Naive thymus-derived CD4-positive, alpha-beta T cell (primary cell): ENCODE measurements at regions not wholly inside any gene's neighbourhood (a gene's known extent, or its start where the extent isn't known, plus 50 kb on each side); places are given as distances from the start of the nearest gene placed in this dataset.

ENCODE experiments used
- ATAC-seq: fragments of 150-1000 bp; cut with Tn5 transposase; 2 replicates; pipeline ENCODE4 v1.10.0; 2021; ENCODE audit warnings: mild to moderate bottlenecking, moderate library complexity
- CTCF ChIA-PET: fragments of 350-600 bp; sonication (Branson Sonifier 250); formaldehyde crosslinking; loops from one replicate; lab custom pipeline; 2021; ENCODE audit warnings: antibody characterized with exemption; lab: Charles Lee
- POLR2A ChIA-PET: fragments of 350-600 bp; sonication (Branson Sonifier 250); formaldehyde crosslinking; loops from one replicate; lab custom pipeline; 2021; ENCODE audit warnings: antibody characterized with exemption, inconsistent platforms; lab: Charles Lee
- DNase-seq, 9 donors: peaks; one replicate each; pipeline versions ENCODE4 v3.0.0 to v3.0.0-alpha.2; 2020 to 2022; ENCODE audit warnings: mixed read lengths in 1 of 9
- H3K27ac ChIP-seq: one replicate; pipeline ENCODE4 v1.7.0; 2013; ENCODE audit warnings: mild to moderate bottlenecking, low read depth, low read length, moderate library complexity
- H3K27me3 ChIP-seq, 2 donors: one replicate each; pipeline ENCODE4 v1.7.0; 2013; ENCODE audit warnings: low read length in 2 of 2, mild to moderate bottlenecking in 2 of 2, moderate library complexity in 2 of 2; ENCODE audit not compliant: control insufficient read depth in 2 of 2, insufficient read depth in 2 of 2
- H3K36me3 ChIP-seq, 3 experiments: 1 replicate in 2 of 3; 2 replicates in 1 of 3; pipeline ENCODE4 v1.7.0; 2013; ENCODE audit warnings: low read length in 3 of 3, mild to moderate bottlenecking in 3 of 3, moderate library complexity in 1 of 3; ENCODE audit not compliant: insufficient read depth in 3 of 3, control insufficient read depth in 2 of 3
- H3K4me1 ChIP-seq, 2 donors: one replicate each; pipeline ENCODE4 v1.7.0; 2013; ENCODE audit warnings: low read length in 2 of 2, mild to moderate bottlenecking in 2 of 2, moderate library complexity in 1 of 2; ENCODE audit not compliant: control insufficient read depth in 2 of 2, insufficient read depth in 2 of 2
- H3K4me3 ChIP-seq: 2 replicates; pipeline ENCODE4 v1.7.0; 2013; ENCODE audit warnings: mild to moderate bottlenecking, low read length
- H3K9me3 ChIP-seq, 3 experiments: 1 replicate in 2 of 3; 2 replicates in 1 of 3; pipeline ENCODE4 v1.7.0; 2013; ENCODE audit warnings: low read length in 3 of 3; ENCODE audit not compliant: control insufficient read depth in 2 of 3
- H3K27ac Mint-ChIP-seq, 9 donors: one replicate each; pipeline ENCODE4 v1.8.0; 2020 to 2022; ENCODE audit warnings: mixed read lengths in 9 of 9, mild to moderate bottlenecking in 8 of 9, moderate library complexity in 5 of 9, inconsistent platforms in 2 of 9
- H3K27me3 Mint-ChIP-seq, 5 donors: one replicate each; pipeline ENCODE4 v1.8.0; 2021 to 2022; ENCODE audit warnings: mixed read lengths in 5 of 5, mild to moderate bottlenecking in 1 of 5
- H3K36me3 Mint-ChIP-seq, 5 donors: one replicate each; pipeline ENCODE4 v1.8.0; 2020 to 2022; ENCODE audit warnings: mixed read lengths in 5 of 5, mild to moderate bottlenecking in 3 of 5, inconsistent platforms in 1 of 5
- H3K4me1 Mint-ChIP-seq, 7 donors: one replicate each; pipeline ENCODE4 v1.8.0; 2020 to 2022; ENCODE audit warnings: mixed read lengths in 7 of 7, mild to moderate bottlenecking in 3 of 7, inconsistent platforms in 1 of 7
- H3K4me3 Mint-ChIP-seq, 10 donors: one replicate each; pipeline ENCODE4 v1.8.0; 2020 to 2022; ENCODE audit warnings: mild to moderate bottlenecking in 10 of 10, mixed read lengths in 10 of 10, moderate library complexity in 6 of 10, inconsistent platforms in 2 of 10
- H3K9me3 Mint-ChIP-seq, 11 donors: one replicate each; pipeline ENCODE4 v1.8.0; 2020 to 2022; ENCODE audit warnings: mixed read lengths in 11 of 11, mild to moderate bottlenecking in 4 of 11, inconsistent platforms in 1 of 11, moderate library complexity in 1 of 11
- intact Hi-C, 2 donors: fragments of 100-400 bp; cut with micrococcal nuclease; formaldehyde crosslinking; loops; one replicate each; pipeline ENCODE4 v1.15.1; 2023

GRCh38 chr12:116391501-116391900 lies 114.0 kb upstream of the MED13L start:
- Histone ChIP-seq H3K4me1 (no peaks in the 10 kb centered on the region), H3K9me3 (no peaks in the 10 kb centered on the region), H3K27me3 (no peaks in the 10 kb centered on the region), H3K4me3 (no peak overlapping the region), H3K27ac (no peak overlapping the region), H3K36me3 (no peaks in the 10 kb centered on the region)
- intact Hi-C loops = no loop called here
- no peak overlapping the region for H3K4me3 Mint-ChIP-seq
- H3K27me3 Mint-ChIP-seq = peaks cover 0 to 11% (median 0%) of the 10 kb centered on the region in 5 donors
- H3K9me3 Mint-ChIP-seq = peaks cover 0 to 5% (median 0%) of the 10 kb centered on the region in 11 donors
- peaks cover 0 to 13% (median 6%) of the 10 kb centered on the region in 7 donors for H3K4me1 Mint-ChIP-seq
- POLR2A ChIA-PET = interaction anchor here (0.7 kb wide), 2 partner anchors 41 to 583 kb away, joined by 3 to 4 read pairs; no protein-coding TSS in a partner anchor
- DNase-seq (no peak), ATAC-seq (no peak)
- CTCF ChIA-PET = interaction anchor here (0.5 to 1.5 kb wide), 2 partner anchors 9 to 456 kb away, joined by 3 read pairs; no protein-coding TSS in a partner anchor
- H3K36me3 Mint-ChIP-seq = peaks cover 0 to 3% (median 0%) of the 10 kb centered on the region in 5 donors
- H3K27ac Mint-ChIP-seq = no peak overlapping the region

- no peaks in the 10 kb centered on the region for H3K36me3 ChIP-seq
- ATAC-seq = no peak
- H3K27me3 ChIP-seq = no peaks in the 10 kb centered on the region
- peaks cover 0 to 13% (median 6%) of the 10 kb centered on the region in 7 donors for H3K4me1 Mint-ChIP-seq
- H3K27ac ChIP-seq = no peak overlapping the region
- H3K36me3 Mint-ChIP-seq = peaks cover 0 to 3% (median 0%) of the 10 kb centered on the region in 5 donors
- H3K27me3 Mint-ChIP-seq = peaks cover 0 to 11% (median 0%) of the 10 kb centered on the region in 5 donors
- H3K4me3 Mint-ChIP-seq = no peak overlapping the region
- CTCF ChIA-PET = no interaction called here
- POLR2A ChIA-PET = no interaction called here
- intact Hi-C loops = no loop called here
- no peak overlapping the region for H3K27ac Mint-ChIP-seq
- H3K9me3 Mint-ChIP-seq = peaks cover 0 to 10% (median under 1%) of the 10 kb centered on the region in 11 donors
- no peak overlapping the region for H3K4me3 ChIP-seq
- H3K4me1 ChIP-seq = no peaks in the 10 kb centered on the region
- DNase-seq = no peak
- no peaks in the 10 kb centered on the region for H3K9me3 ChIP-seq
These were observed 114.6 kb upstream of the MED13L start for GRCh38 chr12:116392061-116392460.

DNA sequence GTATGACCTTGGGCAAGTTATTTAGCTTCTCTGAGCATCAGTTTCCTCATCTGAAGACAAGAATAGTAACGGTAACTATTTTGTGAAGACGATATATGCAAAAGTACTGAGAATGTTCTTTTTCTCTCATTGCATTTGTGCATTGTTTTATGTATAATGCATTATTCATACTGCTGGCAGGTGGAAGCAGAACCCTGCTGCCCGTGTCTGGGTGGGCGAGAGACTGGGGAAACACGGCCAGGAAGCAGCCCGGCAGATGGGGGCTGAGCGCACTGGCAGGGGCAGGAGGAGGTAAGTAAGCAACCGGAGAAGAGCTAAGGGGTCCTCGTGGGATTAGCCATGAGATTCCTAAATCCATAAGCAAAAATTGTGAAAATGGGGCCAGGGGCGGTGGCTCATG lies 115.8 kb upstream of the MED13L start:
- peaks cover 0 to 13% (median 6%) of the 10 kb centered on the region in 7 donors for H3K4me1 Mint-ChIP-seq
- intact Hi-C loops = no loop called here
- no peaks in the 10 kb centered on the region for H3K27me3 ChIP-seq
- ATAC-seq (no peak), DNase-seq (no peak)
- peaks cover 0 to 20% (median 7%) of the 10 kb centered on the region in 11 donors for H3K9me3 Mint-ChIP-seq
- peaks cover 0 to 3% (median 1%) of the 10 kb centered on the region in 5 donors for H3K36me3 Mint-ChIP-seq
- no peaks in the 10 kb centered on the region for H3K36me3 ChIP-seq
- POLR2A ChIA-PET = no interaction called here
- no peak overlapping the region for H3K27ac Mint-ChIP-seq
- H3K27ac ChIP-seq = no peak overlapping the region
- H3K4me3 ChIP-seq = no peak overlapping the region
- H3K27me3 Mint-ChIP-seq = peaks cover 0 to 13% (median 0%) of the 10 kb centered on the region in 5 donors
- peaks cover 0 to 7% (median 0%) of the 10 kb centered on the region in 3 experiments for H3K9me3 ChIP-seq
- H3K4me3 Mint-ChIP-seq = peak overlapping the region in 2 of 10 donors; percentile 36 to 47
- CTCF ChIA-PET = no interaction called here
- H3K4me1 ChIP-seq = no peaks in the 10 kb centered on the region

DNA sequence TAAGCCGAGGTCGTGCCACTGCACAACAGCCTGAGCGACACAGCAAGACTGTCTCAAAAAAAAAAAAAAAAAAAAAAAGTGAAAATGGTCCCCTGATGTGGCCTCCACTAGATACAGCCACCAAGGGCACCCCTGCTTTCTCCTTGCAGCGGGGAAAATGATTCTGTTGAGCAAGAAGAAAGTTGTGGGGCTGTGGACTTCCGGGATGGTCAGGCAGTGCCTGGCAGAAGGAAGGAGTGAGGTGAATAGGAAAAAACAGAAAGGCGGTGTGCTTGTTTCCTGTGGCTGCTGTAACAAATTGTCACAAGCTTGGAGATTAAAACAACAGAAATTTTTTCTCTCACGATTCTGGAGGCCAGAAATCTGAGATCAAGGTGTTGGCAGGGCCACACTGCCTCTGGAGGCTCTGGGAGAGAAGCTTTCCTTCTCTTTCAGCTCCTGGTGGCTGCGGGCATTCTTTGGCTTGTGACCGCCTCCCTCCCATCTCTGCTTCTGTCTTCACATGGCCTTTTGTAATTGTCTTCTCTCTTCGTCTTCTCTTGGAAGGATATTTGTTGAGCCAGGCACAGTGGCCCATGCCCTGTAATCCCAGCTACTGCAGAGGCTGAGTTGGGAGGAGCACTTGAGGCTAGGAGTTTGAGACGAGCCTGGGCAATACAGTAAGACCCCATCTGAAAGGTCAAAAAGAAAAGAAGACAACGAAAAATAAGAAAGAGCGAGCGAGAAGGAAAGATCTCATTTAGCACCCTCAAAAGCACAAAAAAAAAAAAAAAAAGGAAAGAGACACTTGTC lies 116.6 kb upstream of the MED13L start:
- no peak overlapping the region for H3K4me3 ChIP-seq
- H3K27ac ChIP-seq = no peak overlapping the region
- ChIA-PET POLR2A (no interaction called here), CTCF (no interaction called here)
- ATAC-seq (no peak), DNase-seq (peak in 1 of 9 donors; percentile 3)
- Mint-ChIP-seq H3K36me3 (peaks cover 0 to 10% (median 6%) of the 10 kb centered on the region in 5 donors), H3K9me3 (peaks cover 4 to 28% (median 13%) of the 10 kb centered on the region in 11 donors), H3K4me1 (peaks cover 0 to 13% (median 6%) of the 10 kb centered on the region in 7 donors), H3K27ac (peak overlapping the region in 1 of 9 donors; percentile 78), H3K4me3 (peak overlapping the region in 1 of 10 donors; percentile 0), H3K27me3 (peaks cover 0 to 19% (median 0%) of the 10 kb centered on the region in 5 donors)
- no peaks in the 10 kb centered on the region for H3K4me1 ChIP-seq
- H3K9me3 ChIP-seq = peaks cover 0 to 13% (median 0%) of the 10 kb centered on the region in 3 experiments
- no peaks in the 10 kb centered on the region for H3K27me3 ChIP-seq
- no peaks in the 10 kb centered on the region for H3K36me3 ChIP-seq
- intact Hi-C loops = no loop called here

DNA sequence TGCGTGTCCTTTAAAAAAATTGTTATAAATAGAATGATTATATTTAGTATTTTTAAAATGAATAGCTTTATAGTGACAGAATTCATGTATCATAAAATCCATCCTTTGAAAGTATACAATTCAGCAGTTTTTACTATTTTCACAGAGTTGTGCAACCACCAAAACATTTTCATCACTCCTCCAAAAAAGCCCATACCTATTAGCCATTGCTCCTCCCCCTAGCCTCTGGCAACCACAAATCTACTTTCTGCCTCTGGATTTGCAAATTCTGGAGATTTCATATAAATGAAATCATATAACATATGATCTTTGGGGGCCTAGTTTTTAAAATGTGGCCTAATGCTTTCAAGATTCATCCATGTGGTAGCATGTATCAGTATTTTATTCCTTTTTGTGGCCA lies 117.9 kb upstream of the MED13L start:
- peaks cover 0 to 12% (median 6%) of the 10 kb centered on the region in 5 donors for H3K36me3 Mint-ChIP-seq
- peaks cover 4 to 38% (median 14%) of the 10 kb centered on the region in 11 donors for H3K9me3 Mint-ChIP-seq
- Histone ChIP-seq H3K4me1 (no peaks in the 10 kb centered on the region), H3K27me3 (no peaks in the 10 kb centered on the region), H3K36me3 (no peaks in the 10 kb centered on the region), H3K27ac (no peak overlapping the region), H3K9me3 (peaks cover 0 to 13% (median 0%) of the 10 kb centered on the region in 3 experiments), H3K4me3 (no peak overlapping the region)
- CTCF ChIA-PET = interaction anchor here (0.6 kb wide), 1 partner anchor 210 kb away, joined by 3 read pairs; no protein-coding TSS in a partner anchor
- H3K4me3 Mint-ChIP-seq = no peak overlapping the region
- no peak for DNase-seq
- H3K27me3 Mint-ChIP-seq = peaks cover 0 to 15% (median 0%) of the 10 kb centered on the region in 5 donors
- peak overlapping the region in 1 of 9 donors; percentile 48 for H3K27ac Mint-ChIP-seq
- peaks cover 0 to 13% (median 6%) of the 10 kb centered on the region in 7 donors for H3K4me1 Mint-ChIP-seq
- intact Hi-C loops = no loop called here
- no peak for ATAC-seq
- POLR2A ChIA-PET = no interaction called here

- H3K4me1 ChIP-seq = no peaks in the 10 kb centered on the region
- Mint-ChIP-seq H3K9me3 (peaks cover 6 to 41% (median 20%) of the 10 kb centered on the region in 11 donors), H3K4me3 (no peak overlapping the region), H3K27me3 (peaks cover 0 to 15% (median 0%) of the 10 kb centered on the region in 5 donors), H3K27ac (no peak overlapping the region), H3K36me3 (peaks cover 0 to 16% (median 6%) of the 10 kb centered on the region in 5 donors), H3K4me1 (peaks cover 0 to 13% (median 6%) of the 10 kb centered on the region in 7 donors)
- POLR2A ChIA-PET = no interaction called here
- DNase-seq (no peak), ATAC-seq (no peak)
- intact Hi-C loops = no loop called here
- H3K27ac ChIP-seq = no peak overlapping the region
- peaks cover 0 to 13% (median 0%) of the 10 kb centered on the region in 3 experiments for H3K9me3 ChIP-seq
- no peaks in the 10 kb centered on the region for H3K27me3 ChIP-seq
- CTCF ChIA-PET = interaction anchor here (0.6 kb wide), 1 partner anchor 398 kb away, joined by 5 read pairs; no protein-coding TSS in a partner anchor
- no peaks in the 10 kb centered on the region for H3K36me3 ChIP-seq
- H3K4me3 ChIP-seq = no peak overlapping the region
These were observed 119.7 kb upstream of the MED13L start for GRCh38 chr12:116397148-116397547.
